ENCODE measurements at regions not wholly inside any gene's neighbourhood (a gene's known extent, or its start where the extent isn't known, plus 50 kb on each side); places are given as distances from the start of the nearest gene placed in this dataset.
"Not testable (repeated sequence)": the region's sequence is repeated elsewhere in the genome, so short reads cannot be mapped to it uniquely, and the experiment has no call there.

DNA sequence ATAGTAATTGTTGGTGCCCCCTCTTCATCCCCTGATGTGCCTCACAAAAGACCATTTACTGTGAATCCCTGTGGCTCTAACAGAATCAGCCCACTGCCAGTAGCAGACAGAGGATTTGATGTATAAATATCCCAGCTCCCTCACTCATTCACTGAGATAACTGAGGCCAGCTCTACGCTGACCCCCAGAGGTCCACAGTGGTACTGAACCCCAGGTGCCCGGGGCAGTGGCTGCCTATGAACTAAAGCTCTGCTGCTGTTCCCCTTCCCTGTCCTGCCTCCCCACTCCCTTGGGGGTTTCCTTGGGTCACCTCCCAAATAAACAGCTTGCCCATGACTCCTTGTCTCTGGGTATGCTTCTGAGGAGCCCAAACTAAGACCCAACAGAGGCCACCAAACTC lies 295.8 kb downstream of the FOXL1 start:
- DNase-seq = no peak

DNA sequence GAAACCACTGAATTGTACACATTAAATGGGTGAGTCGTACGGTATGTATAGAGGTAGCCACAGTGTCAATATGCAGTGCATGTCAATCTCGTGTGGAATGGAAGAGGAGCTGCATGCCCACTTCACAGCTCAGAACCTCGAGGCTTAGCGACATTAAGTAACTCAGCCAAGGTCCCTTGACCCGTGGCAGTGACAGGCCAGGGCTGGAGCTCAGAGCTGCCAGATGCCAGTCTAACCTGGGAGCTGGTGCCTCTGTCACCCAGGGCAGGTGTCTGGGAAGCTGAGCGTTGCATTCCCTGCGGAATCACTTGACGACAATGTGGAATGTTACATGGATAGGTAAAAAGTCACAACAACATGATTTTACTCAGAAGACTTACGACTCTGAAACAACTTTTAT lies 298.1 kb downstream of the FOXL1 start:
- DNase-seq = no peak

DNA sequence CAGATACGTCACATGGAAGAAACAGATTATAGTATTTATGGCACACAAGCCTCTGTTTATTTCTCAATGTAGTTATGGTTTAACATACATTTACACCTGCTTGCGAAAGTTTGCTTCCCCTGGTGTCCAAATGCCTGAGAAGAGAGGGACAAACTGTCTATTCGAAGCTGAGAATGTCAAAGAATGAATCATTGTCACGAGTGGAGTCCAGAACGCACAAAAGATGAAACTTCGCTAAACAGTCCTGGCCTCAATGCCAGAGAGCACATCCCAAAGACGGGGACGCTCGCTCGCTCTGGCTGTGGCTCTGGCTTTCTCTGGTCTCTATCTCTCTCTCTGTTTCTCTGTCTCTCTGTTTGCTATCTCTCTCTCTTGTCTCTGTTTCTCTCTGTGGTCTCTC lies 298.8 kb downstream of the FOXL1 start:
- no peak for DNase-seq

- no peak for DNase-seq
Measured at GRCh38 chr16:86877835-86878234, 299.5 kb downstream of the FOXL1 start.

GRCh38 chr16:86878236-86879080 lies 300.1 kb downstream of the FOXL1 start:
- DNase-seq = no peak

GRCh38 chr16:86879268-86879667 lies 300.9 kb downstream of the FOXL1 start:
- DNase-seq = no peak

DNA sequence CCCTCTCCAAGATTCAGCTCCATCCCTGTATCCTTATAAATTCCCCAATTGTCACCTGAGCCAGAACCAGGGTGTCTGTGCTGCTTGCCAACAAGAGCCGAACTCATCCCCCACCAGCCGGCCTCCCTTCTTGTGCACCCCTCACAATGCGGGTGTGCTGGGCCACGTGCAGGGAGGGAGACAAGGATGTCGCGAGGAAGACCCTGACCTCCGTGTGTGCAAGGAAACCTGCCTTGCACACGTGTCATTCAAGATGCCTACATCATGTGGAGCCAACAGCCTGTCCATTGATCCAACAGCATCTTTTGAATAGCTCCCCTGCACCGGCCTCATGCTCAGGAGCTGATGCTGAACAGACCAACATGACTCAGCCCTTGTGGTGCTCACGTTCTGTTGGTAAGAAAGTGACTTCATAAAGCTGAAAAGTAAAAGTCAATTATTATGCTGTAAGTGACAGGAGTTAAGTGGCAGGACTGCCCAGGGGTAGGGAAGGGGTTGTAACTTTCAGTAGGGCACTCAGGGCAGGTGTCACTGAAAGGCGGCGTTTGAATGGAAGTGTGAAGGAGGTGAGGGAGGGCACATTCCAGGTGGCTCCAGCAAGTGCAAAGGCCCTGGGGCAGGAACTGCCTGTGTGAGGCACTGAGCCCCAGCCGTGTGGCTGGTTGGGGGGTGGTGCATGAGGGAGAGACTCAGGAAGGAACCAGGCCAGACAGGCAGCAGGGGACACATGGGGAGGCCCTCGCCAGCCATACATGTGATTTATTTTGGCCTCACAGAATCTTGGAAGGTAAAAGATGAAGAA lies 302.2 kb downstream of the FOXL1 start:
- DNase-seq = no peak

DNA sequence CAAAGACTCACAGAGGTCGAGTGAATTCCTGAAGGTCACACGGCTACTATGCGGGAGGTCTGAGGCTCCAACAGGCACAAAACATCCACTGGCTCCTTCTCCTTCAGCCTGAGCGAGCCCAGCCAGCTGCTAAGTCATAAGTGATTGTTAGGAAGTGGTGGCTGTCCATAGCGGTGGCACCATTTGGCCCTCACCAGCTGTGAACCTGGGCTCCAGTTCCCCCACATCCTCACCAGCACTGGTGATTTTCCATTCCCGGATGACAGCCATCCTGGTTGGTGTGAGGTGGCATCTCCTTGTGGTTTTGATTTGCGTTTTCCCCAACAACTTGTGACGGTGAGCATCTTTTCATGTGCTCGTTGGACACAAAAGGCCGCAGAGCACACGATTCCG lies 302.8 kb downstream of the FOXL1 start:
- DNase-seq = no peak

DNA sequence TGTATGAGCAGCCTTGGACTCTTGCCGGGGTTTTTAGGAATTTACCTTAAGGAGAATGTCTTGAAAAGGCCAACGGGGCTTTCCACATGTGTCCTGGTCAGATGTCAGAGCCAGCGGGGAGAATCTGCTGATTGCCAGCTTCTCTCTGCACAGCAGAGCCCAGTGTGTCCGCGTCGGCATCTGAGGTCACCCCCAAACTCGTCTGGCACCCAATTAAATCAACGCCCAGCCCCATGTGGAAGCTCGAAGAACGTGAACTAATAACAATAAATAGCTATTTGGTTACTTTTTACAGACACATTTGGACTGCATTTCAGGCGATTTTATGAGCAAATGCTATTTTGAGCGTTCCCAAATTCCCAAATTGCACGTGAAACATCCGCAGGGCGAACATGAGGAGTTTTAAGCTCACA lies 303.5 kb downstream of the FOXL1 start:
- no peak for DNase-seq

DNA sequence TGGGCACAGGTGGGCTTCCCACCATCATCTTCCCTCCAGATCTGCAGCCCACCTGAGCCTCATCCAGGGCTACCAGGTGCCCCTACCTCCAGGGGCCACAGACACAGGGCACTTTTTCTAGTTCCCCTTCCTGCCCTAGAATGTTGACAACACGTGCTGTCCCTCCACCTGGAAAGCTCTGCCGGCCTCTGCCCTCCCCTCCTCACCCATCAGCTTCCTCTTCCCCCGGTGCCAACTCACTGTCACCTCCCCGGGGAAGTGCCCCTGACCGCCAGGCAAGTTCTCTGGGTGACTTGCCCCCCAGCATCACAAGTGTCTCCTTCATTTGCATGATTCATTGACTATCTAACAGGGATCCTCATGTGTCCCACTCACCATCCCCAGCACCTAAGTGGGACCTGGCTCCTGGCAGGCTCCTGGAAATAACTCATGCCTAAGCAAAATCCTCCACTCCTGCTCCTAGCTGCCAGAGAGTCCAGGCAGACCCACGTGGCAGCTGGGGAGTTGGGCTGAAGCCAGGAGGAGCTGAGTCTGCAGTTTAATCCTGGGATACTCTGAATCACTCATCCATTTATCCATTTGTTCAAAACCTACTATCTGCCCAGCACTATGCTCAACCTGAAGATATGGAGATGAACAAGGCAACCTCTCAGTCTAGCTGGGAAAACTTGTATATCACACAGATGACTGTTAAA lies 304.4 kb downstream of the FOXL1 start:
- no peak for DNase-seq

GRCh38 chr16:86883583-86884389 lies 305.4 kb downstream of the FOXL1 start:
- no peak for DNase-seq

GRCh38 chr16:86884390-86884650 lies 306.0 kb downstream of the FOXL1 start:
- DNase-seq = no peak

DNA sequence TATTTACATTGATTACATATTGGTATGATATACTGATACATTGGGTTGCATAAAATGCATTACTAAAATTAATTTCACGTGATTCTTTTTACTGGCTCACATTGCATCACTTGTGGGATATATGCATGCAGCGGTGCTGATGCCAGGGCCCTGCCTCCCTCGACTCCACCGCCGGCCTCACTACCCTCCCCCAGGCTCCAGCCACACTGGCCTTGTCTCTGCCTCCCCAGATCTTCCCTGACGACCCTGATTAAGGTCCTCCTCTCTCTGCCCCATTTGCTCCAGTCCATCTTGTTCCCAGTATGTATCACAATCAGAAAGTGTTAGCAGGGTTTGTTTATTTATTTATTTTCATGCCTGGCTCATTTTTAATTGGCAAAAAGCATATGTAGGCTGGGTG lies 306.8 kb downstream of the FOXL1 start:
- no peak for DNase-seq

GRCh38 chr16:86886651-86887050 lies 308.3 kb downstream of the FOXL1 start:
- DNase-seq = no peak

DNA sequence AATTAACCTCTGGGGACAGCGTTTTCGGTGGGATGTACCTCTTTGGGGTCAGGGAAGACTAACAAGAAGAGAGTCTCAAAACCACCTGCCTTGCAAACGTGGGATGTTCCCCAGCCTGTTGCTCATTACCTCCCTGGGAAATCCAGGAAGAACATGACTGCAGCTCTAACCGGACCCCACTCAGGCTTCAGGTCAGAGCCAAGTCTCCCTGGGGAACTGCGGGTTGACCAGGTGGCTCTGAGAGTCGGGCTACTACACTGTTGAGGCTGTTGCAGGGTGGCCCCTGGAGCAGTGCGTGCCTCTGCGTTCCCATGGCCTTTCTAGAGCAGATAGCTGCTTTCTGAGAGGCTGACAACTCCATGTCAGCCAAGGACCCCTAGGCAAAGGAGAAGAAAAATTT lies 309.1 kb downstream of the FOXL1 start:
- no peak for DNase-seq

DNA sequence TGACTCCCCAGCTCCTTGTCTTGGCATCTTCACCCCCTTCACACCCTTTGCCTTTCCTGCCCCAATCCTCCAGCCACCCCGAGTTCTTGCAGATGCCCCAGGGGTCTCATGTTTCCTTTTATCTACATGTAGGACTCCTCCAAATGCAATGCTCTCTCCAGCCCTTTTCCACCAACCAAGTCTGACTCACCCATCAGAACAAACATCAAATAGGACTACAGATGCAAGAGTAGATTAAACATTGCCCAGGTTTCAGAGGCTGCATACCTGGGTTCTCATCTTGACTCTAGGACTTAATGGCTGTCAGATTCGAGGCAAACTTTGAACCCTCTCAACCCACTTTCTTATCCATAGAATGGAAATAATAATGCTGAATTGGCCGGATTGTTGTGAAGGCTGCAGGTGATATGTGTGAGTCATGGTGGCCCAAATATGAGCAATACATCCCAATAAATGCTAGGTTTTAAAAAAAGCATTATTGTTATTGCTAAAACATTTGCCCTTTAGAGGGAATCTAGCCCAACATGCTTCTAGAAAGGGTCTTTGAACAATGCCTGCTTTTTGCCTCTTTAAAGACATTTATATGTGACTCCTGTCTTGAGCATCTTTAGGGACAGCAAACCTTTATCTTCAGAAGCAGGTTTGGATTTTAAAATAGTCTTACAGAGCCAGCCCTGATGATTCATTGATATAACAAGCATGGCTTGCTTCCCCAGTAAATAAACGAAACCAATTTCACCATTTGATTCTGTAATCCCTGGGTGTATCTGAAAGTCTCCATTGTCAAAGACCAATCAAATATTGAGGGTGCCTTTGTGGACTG lies 310.1 kb downstream of the FOXL1 start:
- no peak for DNase-seq

DNA sequence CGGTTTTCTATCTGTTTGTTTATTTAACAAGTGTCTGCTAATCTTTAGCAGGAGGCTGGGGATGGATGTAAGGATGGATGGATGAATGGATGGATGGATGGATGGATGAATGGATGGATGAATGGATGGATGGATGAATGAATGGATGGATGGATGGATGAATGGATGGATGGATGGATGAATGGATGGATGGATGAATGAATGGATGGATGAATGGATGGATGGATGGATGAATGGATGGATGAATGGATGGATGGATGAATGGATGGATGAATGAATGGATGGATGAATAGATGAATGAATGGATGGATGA lies 310.7 kb downstream of the FOXL1 start:
- not testable (repeated sequence) for DNase-seq

DNA sequence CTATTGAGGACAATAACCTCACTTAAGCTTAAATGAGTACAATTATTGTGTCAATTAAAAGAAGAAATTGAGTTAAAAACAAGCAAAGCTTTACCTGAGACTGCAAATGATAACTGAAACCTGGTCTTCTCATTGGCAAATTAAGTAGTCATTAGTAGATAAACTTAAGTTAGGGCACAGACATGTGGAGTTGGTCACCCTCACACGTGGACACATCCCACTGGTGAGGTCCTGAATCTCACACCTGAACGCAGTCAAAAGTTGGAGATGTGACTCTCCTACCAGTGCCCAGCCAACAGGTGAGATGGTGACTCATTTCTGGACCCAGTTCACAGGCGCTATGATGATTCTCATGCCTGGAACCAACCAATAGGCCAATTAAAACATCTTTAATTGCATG lies 311.6 kb downstream of the FOXL1 start:
- no peak for DNase-seq

DNA sequence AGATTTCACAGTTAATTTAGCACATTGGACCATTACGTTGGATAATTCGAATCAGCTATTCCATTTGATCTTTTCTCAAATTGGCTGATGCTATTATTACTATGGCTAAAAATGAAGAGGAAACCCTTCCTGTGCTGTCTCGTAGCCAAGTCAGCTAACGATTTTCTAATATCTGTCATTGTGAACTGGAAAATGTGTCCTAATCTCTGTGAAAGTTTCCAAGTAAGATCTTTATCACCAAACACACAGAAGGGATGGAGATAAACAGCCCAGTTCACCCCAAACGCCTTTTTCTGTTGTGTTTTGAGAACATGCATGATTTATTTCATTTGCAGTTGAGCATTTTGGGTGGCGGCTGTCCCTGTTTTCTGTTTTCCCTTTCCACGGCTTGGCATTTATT lies 312.8 kb downstream of the FOXL1 start:
- DNase-seq = no peak

GRCh38 chr16:86891631-86892030 lies 313.3 kb downstream of the FOXL1 start:
- no peak for DNase-seq

DNA sequence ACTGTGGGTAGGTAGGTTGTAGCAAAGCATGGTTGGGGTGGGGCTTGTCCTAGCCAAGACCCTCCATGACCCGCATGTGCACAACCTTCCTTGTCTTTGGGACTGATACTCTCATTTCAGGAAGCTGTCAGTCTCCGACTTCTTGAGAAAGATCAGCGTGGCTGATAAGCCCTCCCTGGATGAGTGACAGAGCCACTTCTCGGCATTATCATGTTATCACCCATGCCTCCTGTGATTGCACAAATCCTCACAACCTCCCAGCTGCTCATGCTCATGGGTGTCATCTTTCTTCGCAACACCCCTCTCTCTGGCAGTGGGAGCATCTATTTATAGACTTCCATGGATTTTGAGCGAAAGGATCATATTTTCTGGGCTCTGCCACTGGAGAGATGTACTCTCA lies 314.2 kb downstream of the FOXL1 start:
- DNase-seq = no peak

- no peak for DNase-seq
Measured at GRCh38 chr16:86893506-86893905, 315.2 kb downstream of the FOXL1 start.
